Coronary artery (tissue), 2 donors: ENCODE measurements at regions not wholly inside any gene's neighbourhood (a gene's known extent, or its start where the extent isn't known, plus 50 kb on each side); places are given as distances from the start of the nearest gene placed in this dataset.
"Not testable (repeated sequence)": the region's sequence is repeated elsewhere in the genome, so short reads cannot be mapped to it uniquely, and the experiment has no call there.

Source experiments
- DNase-seq: peaks from one replicate; pipeline ENCODE4 v3.0.0-alpha.2; 2017; ENCODE audit warnings: low spot score
- H3K27ac ChIP-seq, 2 donors: fragments of 200-600 bp; sonication (generic); one replicate each; pipeline ENCODE4 v1.5.1; 2016 to 2019
- H3K4me3 ChIP-seq: fragments of 200-600 bp; sonication (generic); 2 replicates; pipeline ENCODE4 v1.5.1; 2016; ENCODE audit warnings: mild to moderate bottlenecking, moderate library complexity
- CTCF ChIP-seq: fragments of 200-600 bp; sonication (generic); IDR thresholded peaks from one replicate; pipeline ENCODE4 v1.5.1; 2019; ENCODE audit warnings: antibody characterized with exemption

- H3K27ac ChIP-seq: no peak overlapping the region
- no peak for DNase-seq
- TF ChIP-seq CTCF: no peak
These were observed 63.5 kb upstream of the SELENOP start for GRCh38 chr5:42875211-42875610.

GRCh38 chr5:42874621-42875198 lies 63.0 kb upstream of the SELENOP start:
- TF ChIP-seq CTCF: no peak
- no peak overlapping the region for H3K4me3 ChIP-seq
- no peak overlapping the region for H3K27ac ChIP-seq
- no peak for DNase-seq

More at GRCh38 chr5:42875211-42875610, 63.5 kb upstream of the SELENOP start:
- no peak overlapping the region for H3K4me3 ChIP-seq

- H3K27ac ChIP-seq: no peak overlapping the region
- no peak for DNase-seq
- no peak overlapping the region for H3K4me3 ChIP-seq
- no peak for TF ChIP-seq CTCF
These were observed 61.2 kb upstream of the SELENOP start for GRCh38 chr5:42872865-42873264.

- H3K4me3 ChIP-seq: no peak overlapping the region
- DNase-seq: no peak
- H3K27ac ChIP-seq: no peak overlapping the region
- no peak for TF ChIP-seq CTCF
These were observed 59.3 kb upstream of the SELENOP start for GRCh38 chr5:42870882-42871418.

GRCh38 chr5:42868417-42868816 lies 56.7 kb upstream of the SELENOP start:
- not testable (repeated sequence) for DNase-seq, H3K4me3 ChIP-seq, H3K27ac ChIP-seq

- H3K27ac ChIP-seq, DNase-seq, H3K4me3 ChIP-seq: not testable (repeated sequence)
These were observed 53.1 kb upstream of the SELENOP start for GRCh38 chr5:42864749-42865148.
